HEK293 (cell line): ENCODE measurements at regions not wholly inside any gene's neighbourhood (a gene's known extent, or its start where the extent isn't known, plus 50 kb on each side); places are given as distances from the start of the nearest gene placed in this dataset.

Source experiments
- ATF2 ChIP-seq: fragments of 450-650 bp; formaldehyde crosslinking; IDR thresholded peaks from 2 replicates; pipeline ENCODE4 v1.5.1; 2016; ENCODE audit warnings: missing biosample characterization, missing genetic modification characterization, low read depth
- CTCF ChIP-seq: fragments of 450-650 bp; formaldehyde crosslinking; IDR thresholded peaks from 2 replicates; pipeline ENCODE4 v1.5.1; 2016; ENCODE audit warnings: missing biosample characterization, missing genetic modification characterization
- PATZ1 ChIP-seq: fragments of 450-650 bp; formaldehyde crosslinking; IDR thresholded peaks from 2 replicates; pipeline ENCODE4 v1.5.1; 2016; ENCODE audit warnings: missing biosample characterization, missing genetic modification characterization
- PBX3 ChIP-seq: sonication (generic); formaldehyde crosslinking; IDR thresholded peaks from 2 replicates; pipeline ENCODE4 v1.8.1; 2022; ENCODE audit warnings: mild to moderate bottlenecking, moderate library complexity, missing genetic modification reagents
- TCF7L2 ChIP-seq: IDR thresholded peaks from 2 replicates; pipeline ENCODE4 v1.6.1; 2011; ENCODE audit warnings: low read depth, mild to moderate bottlenecking, inconsistent platforms, low read length, moderate library complexity, borderline replicate concordance
- ZBTB49 ChIP-seq: fragments of 450-650 bp; formaldehyde crosslinking; IDR thresholded peaks from 2 replicates; pipeline ENCODE4 v1.5.1; 2016; ENCODE audit warnings: missing biosample characterization, missing genetic modification characterization, low read depth
- ZNF10 ChIP-seq: fragments of 450-650 bp; formaldehyde crosslinking; IDR thresholded peaks from 2 replicates; pipeline ENCODE4 v1.5.1; 2017; ENCODE audit warnings: missing biosample characterization, missing genetic modification characterization
- ZNF174 ChIP-seq: fragments of 450-650 bp; formaldehyde crosslinking; IDR thresholded peaks from 2 replicates; pipeline ENCODE4 v1.5.0; 2017; ENCODE audit warnings: missing biosample characterization, mild to moderate bottlenecking, missing genetic modification characterization
- ZNF18 ChIP-seq: fragments of 450-650 bp; formaldehyde crosslinking; IDR thresholded peaks from 2 replicates; pipeline ENCODE4 v1.5.1; 2016; ENCODE audit warnings: missing biosample characterization, missing genetic modification characterization
- ZNF341 ChIP-seq: fragments of 450-650 bp; formaldehyde crosslinking; IDR thresholded peaks from 2 replicates; pipeline ENCODE4; 2016; ENCODE audit warnings: low read depth, missing biosample characterization, missing genetic modification characterization
- ZNF48 ChIP-seq: fragments of 450-650 bp; formaldehyde crosslinking; IDR thresholded peaks from 2 replicates; pipeline ENCODE4 v1.5.1; 2016; ENCODE audit warnings: missing biosample characterization, missing genetic modification characterization
- ZNF544 ChIP-seq: fragments of 450-650 bp; formaldehyde crosslinking; IDR thresholded peaks from 2 replicates; pipeline ENCODE4 v1.5.0; 2017; ENCODE audit warnings: missing biosample characterization, missing genetic modification characterization
- ZNF830 ChIP-seq: fragments of 450-650 bp; IDR thresholded peaks from 2 replicates; pipeline ENCODE4 v1.5.0; 2018; ENCODE audit warnings: missing biosample characterization, missing genetic modification characterization, low read depth, mild to moderate bottlenecking, moderate library complexity

GRCh38 chr4:123976819-123977218 is 580.2 kb downstream of the SPRY1 start:
- TF ChIP-seq ZNF174 = no peak
- TF ChIP-seq ZNF18 (tag by site-specific recombination) = no peak
- no peak for TF ChIP-seq PATZ1
- TF ChIP-seq ZNF10 (tag by site-specific recombination) = no peak
- no peak for TF ChIP-seq CTCF (tag by site-specific recombination)
- no peak for TF ChIP-seq ZNF48 (tag by site-specific recombination)
- no peak for TF ChIP-seq PBX3 (CRISPR knock-in tag)
- TF ChIP-seq ATF2 (tag by site-specific recombination) = no peak
- no peak for TF ChIP-seq TCF7L2
- no peak for TF ChIP-seq ZBTB49 (tag by site-specific recombination)
- no peak for TF ChIP-seq ZNF544 (tag by site-specific recombination)
- no peak for TF ChIP-seq ZNF341 (tag by site-specific recombination)
- TF ChIP-seq ZNF830 (tag by site-specific recombination) = no peak
